Inflammatory macrophage treated with lipopolysaccharide for 4 hours (primary cell): ENCODE measurements at regions not wholly inside any gene's neighbourhood (a gene's known extent, or its start where the extent isn't known, plus 50 kb on each side); places are given as distances from the start of the nearest gene placed in this dataset.
A peak's percentile ranks its signal among the peaks of the same experiment; 100 is the strongest.

ENCODE experiments used
- DNase-seq: peaks from one replicate; pipeline ENCODE4 v3.0.0-alpha.2; 2020

GRCh38 chr13:40233731-40234195, 432.7 kb downstream of the FOXO1 start:
- no peak for DNase-seq

DNA sequence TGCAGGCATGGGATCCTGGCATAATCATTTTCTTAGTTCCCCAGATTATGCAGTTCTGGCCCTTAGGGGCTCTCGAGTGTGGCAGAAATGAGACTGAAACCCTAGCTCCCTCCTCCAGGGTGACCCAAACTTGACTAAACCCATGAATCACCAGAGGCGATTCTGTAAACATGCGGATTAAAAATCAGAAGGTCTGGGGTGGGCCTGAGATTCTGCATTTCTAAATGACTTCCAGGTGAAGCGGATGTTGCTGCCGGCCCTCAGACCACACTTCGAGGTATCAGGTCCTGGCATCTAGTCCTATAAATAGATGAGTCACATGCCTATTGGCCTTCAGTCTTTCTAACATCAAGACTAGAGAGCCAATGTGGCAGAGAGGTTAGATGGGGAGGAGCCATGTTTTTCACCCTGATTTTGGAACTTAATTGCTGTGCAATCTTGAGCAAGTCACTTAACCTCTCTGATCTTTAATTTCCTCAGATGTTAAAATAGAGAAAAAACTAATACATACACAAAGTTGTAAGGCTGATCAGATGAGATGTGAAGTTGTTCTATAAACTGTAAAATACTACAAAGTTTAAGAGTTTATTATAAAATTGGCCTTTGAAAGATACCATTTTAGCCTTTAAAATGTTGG, 431.2 kb downstream of the FOXO1 start:
- no peak for DNase-seq

- DNase-seq, result no peak
These were observed 429.8 kb downstream of the FOXO1 start for GRCh38 chr13:40236566-40237168.

DNA sequence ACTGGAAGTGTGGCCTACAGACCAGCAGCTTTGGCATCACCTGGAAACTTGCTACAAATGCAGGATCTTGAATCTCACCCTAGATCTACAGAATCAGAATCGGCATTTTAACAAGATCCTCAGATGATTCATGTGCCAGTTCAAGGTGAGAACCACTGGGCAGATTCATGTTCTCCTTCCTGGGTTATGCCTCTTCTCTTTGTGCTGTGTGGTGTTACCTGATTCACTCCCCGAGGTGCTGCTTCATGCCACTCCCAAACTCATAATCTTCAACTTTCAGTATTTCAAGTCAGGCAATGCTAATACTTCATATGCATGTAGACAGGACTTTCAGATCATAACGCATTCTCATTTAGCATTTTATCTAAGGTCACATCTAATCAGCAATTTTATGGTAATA, 427.7 kb downstream of the FOXO1 start:
- DNase-seq, result no peak

- DNase-seq, result no peak
These were observed 426.1 kb downstream of the FOXO1 start for GRCh38 chr13:40240293-40240692.

GRCh38 chr13:40241125-40241798, 425.2 kb downstream of the FOXO1 start:
- no peak for DNase-seq

- DNase-seq, result no peak
These were observed 423.4 kb downstream of the FOXO1 start for GRCh38 chr13:40243047-40243446.

DNA sequence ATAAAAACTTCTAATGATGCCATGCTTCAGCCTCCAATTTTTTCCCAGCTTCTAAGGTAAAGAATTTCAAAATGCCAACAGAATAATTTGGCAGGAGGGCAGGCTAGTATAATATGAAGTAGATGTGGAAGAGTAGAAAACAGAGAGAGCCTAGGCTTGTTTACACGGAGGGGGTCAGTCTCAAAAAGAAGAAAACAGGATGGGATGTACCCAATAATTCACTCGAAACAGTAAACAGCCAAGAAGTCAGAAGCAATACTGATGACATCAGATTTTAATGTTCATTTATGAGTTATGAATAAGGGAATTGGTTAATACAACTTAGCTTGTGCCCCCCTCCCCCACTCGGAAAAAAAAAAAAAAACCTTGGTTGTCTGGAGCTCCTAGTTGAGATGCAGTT, 422.5 kb downstream of the FOXO1 start:
- DNase-seq, result no peak

DNA sequence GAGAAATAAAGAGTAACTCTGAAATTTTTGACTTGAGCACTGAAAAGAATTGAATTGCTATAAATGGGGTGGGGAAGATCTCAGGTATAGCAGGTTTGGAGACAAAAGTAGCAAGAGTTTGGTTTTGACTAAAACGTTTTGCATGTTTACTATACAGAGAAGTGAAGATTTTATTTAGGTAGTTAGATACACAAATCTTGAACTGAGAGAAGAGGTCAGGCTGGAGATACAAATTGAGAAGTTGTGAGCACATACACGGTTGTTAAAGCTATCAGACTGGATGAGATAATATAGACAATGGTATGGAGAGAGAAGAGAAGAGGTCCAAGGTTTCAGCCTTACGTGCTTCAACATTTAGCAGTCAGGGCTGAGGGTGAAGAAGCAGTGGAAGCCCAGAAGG, 420.9 kb downstream of the FOXO1 start:
- no peak for DNase-seq

DNA sequence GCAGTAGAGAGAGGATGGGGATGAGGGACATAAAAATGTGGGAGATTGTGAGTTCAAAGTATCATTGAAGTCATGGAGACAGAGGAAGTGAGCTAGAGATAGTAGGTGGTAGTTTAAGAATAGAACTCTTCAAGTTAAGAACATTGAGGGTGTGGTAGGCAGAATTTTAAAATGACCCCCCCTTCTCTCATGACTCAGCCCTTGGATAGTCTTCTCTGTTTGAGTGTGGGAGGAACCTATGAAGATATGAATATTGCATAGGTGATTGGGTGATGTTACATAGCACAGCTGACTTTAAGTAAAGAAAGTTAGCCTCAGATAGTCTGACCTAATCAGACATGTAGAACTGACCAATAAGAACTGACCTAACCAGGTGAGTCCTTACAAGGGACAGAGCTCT, 418.6 kb downstream of the FOXO1 start:
- DNase-seq, result peak; percentile 67

DNA sequence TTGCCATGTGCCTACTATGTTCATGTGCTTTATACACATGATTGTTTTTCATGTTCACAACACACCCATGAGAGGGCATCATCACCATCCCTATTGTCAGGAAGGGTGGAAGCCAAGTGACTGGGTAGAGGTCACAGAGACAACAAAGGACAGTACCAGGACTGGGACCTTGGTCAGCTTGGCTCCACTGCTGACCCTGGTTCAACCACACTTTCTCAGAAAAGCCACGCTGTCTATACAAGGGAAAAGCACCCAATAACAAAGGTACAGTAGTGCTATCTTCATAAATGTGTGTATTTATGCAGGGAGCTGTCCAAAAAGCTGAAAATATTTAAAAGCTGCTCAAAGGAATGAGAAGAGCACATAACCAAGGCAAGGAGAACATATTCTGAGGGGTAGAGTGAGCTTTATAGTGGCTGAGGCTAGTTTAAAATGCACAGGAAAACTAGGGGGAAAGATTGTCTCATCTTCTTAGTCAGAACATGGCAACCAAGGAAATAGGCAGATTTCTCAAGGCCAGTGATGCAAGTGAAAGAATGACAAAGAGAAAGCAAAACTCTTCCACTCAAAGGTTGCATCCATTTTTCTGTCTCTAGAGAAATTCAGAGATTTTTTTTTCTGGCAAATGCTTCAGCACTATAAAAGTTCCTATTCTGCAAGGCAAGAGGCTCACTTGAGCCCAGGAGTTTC, 415.0 kb downstream of the FOXO1 start:
- peak; percentile 79 for DNase-seq

GRCh38 chr13:40252241-40252640, 414.2 kb downstream of the FOXO1 start:
- no peak for DNase-seq

- no peak for DNase-seq
These were observed 413.8 kb downstream of the FOXO1 start for GRCh38 chr13:40252676-40253075.

- DNase-seq, result no peak
These were observed 412.0 kb downstream of the FOXO1 start for GRCh38 chr13:40254394-40254793.

- no peak for DNase-seq
These were observed 410.9 kb downstream of the FOXO1 start for GRCh38 chr13:40255551-40255950.

- no peak for DNase-seq
These were observed 406.5 kb downstream of the FOXO1 start for GRCh38 chr13:40259899-40260298.

DNA sequence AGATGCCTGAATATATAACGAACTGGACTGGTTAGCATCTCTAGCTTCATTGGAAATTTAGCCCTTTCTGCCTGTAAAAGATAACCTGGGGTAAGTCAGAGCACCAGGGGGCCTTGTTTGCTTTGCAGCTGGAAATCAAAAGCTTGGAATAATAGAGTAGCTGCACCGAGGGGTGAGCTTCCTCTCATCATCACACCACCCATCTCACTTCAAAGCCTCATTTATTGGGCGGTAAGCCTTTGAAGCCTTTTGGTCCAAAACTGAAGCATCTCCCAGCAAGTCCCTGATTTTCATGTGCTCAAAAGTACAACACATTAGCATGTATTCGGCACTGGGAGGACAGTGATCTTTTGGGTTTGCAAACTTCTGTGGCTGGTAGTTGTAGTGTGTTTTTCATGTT, 405.1 kb downstream of the FOXO1 start:
- DNase-seq, result no peak

GRCh38 chr13:40261947-40262346, 404.5 kb downstream of the FOXO1 start:
- DNase-seq, result no peak

DNA sequence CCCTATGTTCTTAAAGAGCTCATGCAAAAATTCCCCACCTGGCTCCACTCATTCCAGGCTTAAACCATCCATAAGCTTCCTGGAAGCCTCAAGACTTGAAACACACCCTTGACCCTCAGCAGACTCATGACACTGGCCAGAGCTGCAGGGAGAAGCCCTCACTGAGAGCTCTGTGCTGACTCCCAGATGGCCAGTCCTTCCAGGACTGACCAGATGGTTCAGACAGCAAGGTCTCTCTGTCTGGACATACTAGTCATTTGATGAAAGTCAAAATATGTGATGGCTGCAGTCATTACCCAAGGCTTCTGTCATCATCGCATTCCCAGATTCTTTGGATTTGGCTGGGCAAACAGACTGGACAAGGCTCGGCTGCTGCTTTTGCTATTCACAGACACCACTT, 397.4 kb downstream of the FOXO1 start:
- DNase-seq, result no peak

- no peak for DNase-seq
These were observed 395.7 kb downstream of the FOXO1 start for GRCh38 chr13:40270726-40271125.

DNA sequence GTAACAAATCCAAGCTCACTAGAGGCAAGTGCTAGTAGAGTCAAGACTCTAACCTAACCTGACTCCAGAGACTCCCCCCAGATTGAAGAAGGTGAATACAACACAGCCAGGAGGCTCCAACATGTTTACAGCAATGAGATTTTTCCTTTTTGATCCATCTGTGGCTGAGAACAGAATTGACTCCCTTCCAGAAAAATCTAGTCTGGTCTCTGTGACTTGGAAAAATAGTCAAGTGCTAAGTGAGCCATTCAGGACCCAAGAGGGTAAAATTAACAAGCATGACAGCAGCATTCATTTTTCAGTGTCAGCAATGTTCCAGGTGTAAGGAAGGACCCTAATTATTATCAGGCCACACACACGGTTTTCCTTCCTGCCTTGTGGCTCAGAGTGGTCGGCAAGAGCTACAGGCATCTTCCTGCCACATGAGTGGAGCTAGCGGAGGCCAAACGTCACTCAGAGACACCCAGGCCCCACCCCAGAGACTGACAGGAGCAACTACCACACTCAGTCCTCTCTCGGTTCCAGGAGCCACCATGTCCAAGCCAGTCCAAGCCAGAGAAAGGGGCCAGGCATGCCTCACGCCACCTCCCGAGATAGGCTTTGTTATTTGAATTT, 395.1 kb downstream of the FOXO1 start:
- no peak for DNase-seq

- DNase-seq, result no peak
These were observed 394.3 kb downstream of the FOXO1 start for GRCh38 chr13:40271931-40272775.
